ENCODE measurements at regions not wholly inside any gene's neighbourhood (a gene's known extent, or its start where the extent isn't known, plus 50 kb on each side); places are given as distances from the start of the nearest gene placed in this dataset.

DNA sequence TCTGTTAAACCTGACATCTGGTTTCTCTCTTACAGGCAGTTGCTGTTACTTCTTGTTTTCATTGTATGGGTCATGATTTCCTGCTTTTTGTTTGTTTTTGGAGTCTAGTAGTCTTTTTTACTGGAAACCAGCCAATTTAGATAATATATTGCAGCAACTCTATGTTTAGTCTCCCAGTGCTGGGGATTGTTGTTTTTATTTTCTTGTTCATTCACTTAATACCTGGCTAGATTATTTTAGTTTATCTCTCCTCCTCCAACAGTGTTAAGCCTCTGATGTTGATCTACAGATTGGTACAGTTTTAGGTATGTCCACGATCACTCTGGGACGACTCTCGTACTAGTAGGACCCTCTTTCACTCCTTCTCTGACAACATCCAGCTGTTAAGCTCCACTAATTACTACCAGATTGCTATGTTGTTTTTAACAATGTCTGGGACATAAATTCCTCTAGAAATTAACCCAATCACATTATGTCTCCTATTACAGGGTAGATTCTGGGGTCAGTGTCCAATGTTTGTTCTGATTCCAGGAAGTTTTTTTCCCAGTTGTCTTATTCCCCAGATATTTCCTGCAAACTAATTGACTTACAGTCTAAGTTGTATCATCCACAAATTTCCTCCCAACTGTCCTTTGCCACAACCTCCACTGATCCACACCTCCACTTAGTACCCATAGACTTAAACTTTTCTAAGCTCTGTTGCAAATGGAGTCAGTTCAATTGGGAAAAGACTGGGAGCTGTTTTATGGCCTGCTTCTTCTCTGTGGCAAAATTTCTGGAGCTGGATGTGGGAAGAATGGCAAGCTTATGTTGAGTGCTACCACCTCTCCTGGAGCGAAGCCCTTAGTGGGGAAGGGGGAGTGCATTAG is 1280.6 kb upstream of the CNTN5 start (continued):
- TF ChIP-seq POU5F1 (IDR thresholded peaks at IDR 0.05; ENCODE audit: borderline replicate concordance, low read depth, low read length, partially characterized antibody): no peak
- TF ChIP-seq BHLHE40 (IDR thresholded peaks at IDR 0.05; ENCODE audit: low read length): no peak
- no peak for TF ChIP-seq ZNF644 (tag; IDR thresholded peaks at IDR 0.05; ENCODE audit: low read depth)
- no peak for TF ChIP-seq ZFP1 (CRISPR knock-in tag; IDR thresholded peaks at IDR 0.05)
- no peak for TF ChIP-seq BRD4 (IDR thresholded peaks at IDR 0.05)
- no peak for TF ChIP-seq ZNF584 (CRISPR knock-in tag; IDR thresholded peaks at IDR 0.05; ENCODE audit: low read depth)
- no peak for TF ChIP-seq XRCC3 (IDR thresholded peaks at IDR 0.05)
- TF ChIP-seq POLR2H (tag; IDR thresholded peaks at IDR 0.05; ENCODE audit: low read depth): no peak
- TF ChIP-seq, protein P1, sequence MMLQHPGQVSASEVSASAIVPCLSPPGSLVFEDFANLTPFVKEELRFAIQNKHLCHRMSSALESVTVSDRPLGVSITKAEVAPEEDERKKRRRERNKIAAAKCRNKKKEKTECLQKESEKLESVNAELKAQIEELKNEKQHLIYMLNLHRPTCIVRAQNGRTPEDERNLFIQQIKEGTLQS (IDR thresholded peaks at IDR 0.05): no peak
- TF ChIP-seq, protein P1 (CRISPR knock-in tag; conservative IDR thresholded peaks at IDR 0.05): no peak

GRCh38 chr11:97740801-97741151 is 1280.0 kb upstream of the CNTN5 start:
- H3K9me1 ChIP-seq (ENCODE audit: control insufficient read depth, insufficient read depth, low read length): no peaks in the 10 kb centered on the region
- no peak overlapping the region for H3K9ac ChIP-seq (ENCODE audit: insufficient read depth in 1 of 2, low read depth in 2 of 2, low read length in 2 of 2)
- FAIRE-seq (no peak), DNase-seq (ENCODE audit: extremely low read depth in 1 of 4, low spot score in 3 of 4) (no peak), ATAC-seq (0 out of 3 replicates have a peak, but pooled peaks have one; percentile 28)
- no peaks in the 10 kb centered on the region for H3K79me2 ChIP-seq (ENCODE audit: control insufficient read depth, insufficient read depth, low read length)
- BruUV-seq (replicated peaks): no TSS peak
- no peak overlapping the region for H3K4me2 ChIP-seq (ENCODE audit: insufficient read depth, low read length)
- H3K27ac ChIP-seq (ENCODE audit: extremely low read depth, low read depth, low read length): no peak overlapping the region
- H4K20me1 ChIP-seq (replicated peaks; ENCODE audit: control insufficient read depth, insufficient read depth, low read length): no peaks in the 10 kb centered on the region
- intact Hi-C loops (cut with micrococcal nuclease): no loop called here
- TF ChIP-seq NONO (IDR thresholded peaks at IDR 0.05; ENCODE audit: low read depth in 2 of 2, low read length in 1 of 2) (no peak), TCF3 (CRISPR knock-in tag; IDR thresholded peaks at IDR 0.05) (no peak), ZNF655 (CRISPR knock-in tag; IDR thresholded peaks at IDR 0.05) (no peak), HDAC2 (IDR thresholded peaks at IDR 0.05) (no peak), MXI1 (IDR thresholded peaks at IDR 0.05; ENCODE audit: low read depth, low read length) (no peak), TRIM28 (IDR thresholded peaks at IDR 0.05) (no peak), LARP7 (IDR thresholded peaks at IDR 0.05) (no peak), NCOR1 (IDR thresholded peaks at IDR 0.05) (no peak), ZNF347 (CRISPR knock-in tag; IDR thresholded peaks at IDR 0.05; ENCODE audit: low read depth) (no peak), DDX20 (tag; IDR thresholded peaks at IDR 0.05; ENCODE audit: low read depth) (no peak)
- no peaks in the 10 kb centered on the region for H3K27me3 ChIP-seq (ENCODE audit: control insufficient read depth in 2 of 2, insufficient read depth in 2 of 2, low read length in 2 of 2)
- ChIA-PET POLR2A (interaction anchor here (0.6 kb wide), 1 partner anchor 1273 kb away, joined by 3 read pairs; no protein-coding TSS in a partner anchor), CTCF (ENCODE audit: low intra/inter-chr PET ratio) (no interaction called here)
- no peaks in the 10 kb centered on the region for H3K36me3 ChIP-seq (ENCODE audit: control insufficient read depth, insufficient read depth, low read length)
- H3K4me3 ChIP-seq: no peak overlapping the region
- peaks cover 0 to 4% of the 10 kb centered on the region in 2 experiments; a peak in 2 of 5 replicates for H3K4me1 ChIP-seq (replicated peaks in 1 of 2; ENCODE audit: control insufficient read depth in 2 of 2, insufficient read depth in 2 of 2, low read length in 2 of 2)
- peaks cover 4% of the 10 kb centered on the region; the same call in 1 of the 2 replicates for H3K9me3 ChIP-seq (replicated peaks; ENCODE audit: control insufficient read depth, insufficient read depth, low read depth, low read length)
- 15% methylated on average over 1 of the region's 1 CpG for WGBS (ENCODE audit: insufficient coverage, low coverage, missing lambda C conversion rate)
- peak overlapping the region; percentile 16 for H2AFZ ChIP-seq (ENCODE audit: low read depth, low read length)
- in situ Hi-C loops (cut with MboI): no loop called here

All from K562 (cell line).